Upper lobe of right lung (tissue), 1 donor: ENCODE measurements at regions not wholly inside any gene's neighbourhood (a gene's known extent, or its start where the extent isn't known, plus 50 kb on each side); places are given as distances from the start of the nearest gene placed in this dataset.
A peak's percentile ranks its signal among the peaks of the same experiment; 100 is the strongest.

Experiments used
- ATAC-seq: fragments of 200-7000 bp; cut with Tn5 transposase; one replicate; pipeline ENCODE4 v1.9.1; 2020; ENCODE audit warnings: mild to moderate bottlenecking, moderate library complexity
- DNase-seq: peaks from one replicate; pipeline ENCODE4 v3.0.0-alpha.2; 2020
- H3K27ac ChIP-seq: fragments of 200-600 bp; one replicate; pipeline ENCODE4 v1.8.0; 2022
- H3K27me3 ChIP-seq: fragments of 200-600 bp; one replicate; pipeline ENCODE4 v1.8.0; 2022; ENCODE audit warnings: mild to moderate bottlenecking
- H3K36me3 ChIP-seq: fragments of 200-600 bp; one replicate; pipeline ENCODE4 v1.8.0; 2022
- H3K4me1 ChIP-seq: fragments of 200-600 bp; one replicate; pipeline ENCODE4 v1.8.0; 2022
- H3K4me3 ChIP-seq: fragments of 200-600 bp; one replicate; pipeline ENCODE4 v1.8.0; 2022; ENCODE audit warnings: mild to moderate bottlenecking
- H3K9me3 ChIP-seq: fragments of 200-600 bp; one replicate; pipeline ENCODE4 v1.8.0; 2022
- intact Hi-C: fragments of 100-400 bp; cut with DNase I; formaldehyde crosslinking; loops from one replicate; pipeline ENCODE4 v1.11.0; 2022
- TF ChIP-seq, protein P1 (sequence below): fragments of 200-600 bp; IDR thresholded peaks from one replicate; pipeline ENCODE4 v1.8.0; 2022; ENCODE audit warnings: antibody characterized with exemption
- donor health status: DM: no; HTN: yes; CAD: no; lungs with severe emphysema.

DNA sequence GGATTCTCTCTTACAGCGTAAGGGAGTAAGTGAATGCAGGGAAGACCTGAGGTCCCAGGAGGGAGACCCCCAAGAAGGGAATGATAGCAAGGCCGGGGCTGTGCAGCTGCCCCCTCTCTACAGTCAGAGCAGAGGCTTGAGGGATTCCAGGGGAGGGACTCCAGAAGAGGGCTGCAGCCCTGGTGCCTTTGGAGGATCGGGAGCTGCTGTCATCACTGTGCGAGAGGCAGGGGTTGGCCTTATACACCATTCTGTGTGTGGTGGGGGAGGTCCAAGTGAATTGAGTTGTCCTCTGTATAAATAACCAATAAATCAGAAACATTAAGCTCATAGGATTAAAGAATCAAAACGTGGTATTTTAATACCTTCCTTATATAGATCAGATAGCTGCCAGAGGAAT lies 114.9 kb downstream of the GLI2 start:
- Histone ChIP-seq H3K4me3 (no peak overlapping the region), H3K9me3 (no peaks in the 10 kb centered on the region), H3K4me1 (no peaks in the 10 kb centered on the region), H3K27me3 (no peaks in the 10 kb centered on the region), H3K27ac (no peak overlapping the region), H3K36me3 (no peaks in the 10 kb centered on the region)
- peak; percentile 25 for DNase-seq
- intact Hi-C loops: no loop called here
- ATAC-seq: no peak
- TF ChIP-seq, protein P1, sequence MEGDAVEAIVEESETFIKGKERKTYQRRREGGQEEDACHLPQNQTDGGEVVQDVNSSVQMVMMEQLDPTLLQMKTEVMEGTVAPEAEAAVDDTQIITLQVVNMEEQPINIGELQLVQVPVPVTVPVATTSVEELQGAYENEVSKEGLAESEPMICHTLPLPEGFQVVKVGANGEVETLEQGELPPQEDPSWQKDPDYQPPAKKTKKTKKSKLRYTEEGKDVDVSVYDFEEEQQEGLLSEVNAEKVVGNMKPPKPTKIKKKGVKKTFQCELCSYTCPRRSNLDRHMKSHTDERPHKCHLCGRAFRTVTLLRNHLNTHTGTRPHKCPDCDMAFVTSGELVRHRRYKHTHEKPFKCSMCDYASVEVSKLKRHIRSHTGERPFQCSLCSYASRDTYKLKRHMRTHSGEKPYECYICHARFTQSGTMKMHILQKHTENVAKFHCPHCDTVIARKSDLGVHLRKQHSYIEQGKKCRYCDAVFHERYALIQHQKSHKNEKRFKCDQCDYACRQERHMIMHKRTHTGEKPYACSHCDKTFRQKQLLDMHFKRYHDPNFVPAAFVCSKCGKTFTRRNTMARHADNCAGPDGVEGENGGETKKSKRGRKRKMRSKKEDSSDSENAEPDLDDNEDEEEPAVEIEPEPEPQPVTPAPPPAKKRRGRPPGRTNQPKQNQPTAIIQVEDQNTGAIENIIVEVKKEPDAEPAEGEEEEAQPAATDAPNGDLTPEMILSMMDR: no peak

DNA sequence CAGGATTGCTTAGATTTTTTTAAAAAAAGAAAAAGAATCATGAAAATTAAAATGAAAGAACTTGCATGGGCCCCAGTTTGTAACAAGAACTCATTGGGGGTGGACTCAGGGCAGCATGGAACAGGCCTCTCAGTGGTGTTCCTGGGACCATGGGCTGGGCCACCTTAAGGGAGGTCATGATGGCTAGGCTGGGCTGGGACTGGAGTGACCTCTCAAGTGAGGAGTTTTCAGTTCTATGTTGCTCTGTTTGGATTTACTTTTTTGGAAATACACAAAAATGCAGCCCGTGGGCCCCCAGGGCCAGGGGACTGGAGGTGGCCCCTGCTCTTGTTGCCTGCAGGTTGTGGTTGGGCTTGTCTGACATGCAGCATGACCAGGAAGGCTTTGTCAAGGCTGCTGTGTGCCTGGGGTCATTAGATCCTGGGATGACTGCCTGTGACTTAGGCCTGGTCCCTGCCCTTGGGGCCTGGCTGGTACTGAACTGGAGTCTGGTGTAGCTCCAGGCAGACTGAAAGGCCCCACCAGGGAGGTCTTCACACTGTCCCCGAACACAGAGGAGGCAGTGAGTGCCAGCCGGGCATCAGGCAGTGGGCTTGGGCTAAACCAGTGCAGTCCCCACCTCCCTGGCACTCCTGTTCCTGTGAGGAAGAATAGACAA lies 115.6 kb downstream of the GLI2 start:
- DNase-seq: peak; percentile 30
- intact Hi-C loops: no loop called here

DNA sequence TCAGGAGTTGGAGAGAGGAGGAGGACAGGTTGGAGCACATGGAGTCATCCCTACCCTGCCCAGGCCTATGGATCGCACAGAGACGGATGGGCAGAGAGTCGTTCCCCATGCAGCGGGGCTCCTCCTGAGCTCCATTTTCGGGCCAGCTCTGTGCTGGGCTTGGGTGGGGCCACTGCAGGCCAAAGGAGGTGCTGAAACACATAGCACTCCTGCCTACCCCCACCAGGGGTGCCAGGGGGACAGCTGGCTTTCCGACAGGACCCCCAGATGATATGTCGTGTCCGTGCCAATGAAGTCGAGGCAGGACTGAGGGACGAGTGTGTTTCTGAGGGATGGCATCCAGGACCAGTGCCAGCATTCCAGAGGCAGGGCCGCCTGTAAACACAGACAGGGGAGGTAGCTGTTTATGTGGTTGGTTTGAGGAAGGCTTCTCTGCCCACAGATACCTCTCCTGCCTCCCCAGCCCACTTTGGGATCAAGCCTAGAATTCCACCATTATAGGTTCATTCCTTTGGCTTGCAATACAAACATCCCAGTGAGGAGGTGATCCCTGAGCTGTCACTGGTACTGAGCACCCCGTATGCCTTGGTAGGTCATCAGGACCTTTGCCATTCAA lies 116.6 kb downstream of the GLI2 start:
- peak; percentile 39 for DNase-seq
- Histone ChIP-seq H3K4me1 (no peaks in the 10 kb centered on the region), H3K27ac (no peak overlapping the region), H3K27me3 (no peaks in the 10 kb centered on the region), H3K36me3 (no peaks in the 10 kb centered on the region), H3K9me3 (no peaks in the 10 kb centered on the region), H3K4me3 (no peak overlapping the region)
- ATAC-seq: no peak
- intact Hi-C loops: no loop called here
- TF ChIP-seq, protein P1: no peak

More for the DNA sequence above, 115.6 kb downstream of the GLI2 start:
- no peaks in the 10 kb centered on the region for H3K4me1 ChIP-seq
- H3K36me3 ChIP-seq: no peaks in the 10 kb centered on the region
- no peaks in the 10 kb centered on the region for H3K27me3 ChIP-seq
- ATAC-seq: no peak
- TF ChIP-seq, protein P1: no peak
- H3K9me3 ChIP-seq: no peaks in the 10 kb centered on the region
- no peak overlapping the region for H3K27ac ChIP-seq
- no peak overlapping the region for H3K4me3 ChIP-seq

DNA sequence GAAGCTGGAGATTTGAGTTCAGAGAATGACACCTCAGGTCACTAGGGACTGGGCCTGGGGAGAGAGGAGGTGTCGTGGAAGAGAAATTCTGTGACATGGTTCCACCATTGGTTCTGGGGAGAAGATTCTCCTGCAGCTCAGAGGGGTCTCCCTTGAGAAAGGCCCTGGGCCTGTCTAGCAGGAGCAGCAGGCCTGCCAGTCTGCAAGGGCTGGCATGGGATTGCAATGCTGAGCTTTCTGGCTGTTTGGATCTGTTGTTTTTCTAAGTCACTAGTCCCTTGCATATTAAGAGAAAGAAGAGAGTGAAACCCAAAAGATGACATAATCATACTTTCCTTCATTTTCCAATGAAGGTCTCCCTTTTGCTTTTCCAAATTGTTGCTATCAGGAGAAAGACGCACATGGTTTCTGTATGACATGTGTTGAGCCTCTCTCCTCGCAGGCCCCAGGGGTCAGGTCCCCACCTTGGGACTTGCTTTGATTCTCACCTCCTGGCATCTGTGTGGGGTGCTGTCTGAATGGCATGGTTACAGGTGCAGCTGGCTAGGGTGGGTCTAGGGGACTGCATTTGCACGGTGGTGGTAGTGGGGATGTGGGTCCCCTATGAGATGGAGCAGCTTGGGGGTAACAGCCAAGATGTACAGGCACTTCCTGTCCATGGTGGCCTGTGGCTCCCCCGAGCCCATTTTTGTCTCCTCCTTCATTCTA lies 117.8 kb downstream of the GLI2 start:
- ATAC-seq: no peak
- H3K4me1 ChIP-seq: no peaks in the 10 kb centered on the region
- peak; percentile 21 for DNase-seq
- no peaks in the 10 kb centered on the region for H3K36me3 ChIP-seq
- H3K27ac ChIP-seq: no peak overlapping the region
- intact Hi-C loops: no loop called here
- no peak overlapping the region for H3K4me3 ChIP-seq
- H3K9me3 ChIP-seq: no peaks in the 10 kb centered on the region
- H3K27me3 ChIP-seq: no peaks in the 10 kb centered on the region
- TF ChIP-seq, protein P1: no peak

DNA sequence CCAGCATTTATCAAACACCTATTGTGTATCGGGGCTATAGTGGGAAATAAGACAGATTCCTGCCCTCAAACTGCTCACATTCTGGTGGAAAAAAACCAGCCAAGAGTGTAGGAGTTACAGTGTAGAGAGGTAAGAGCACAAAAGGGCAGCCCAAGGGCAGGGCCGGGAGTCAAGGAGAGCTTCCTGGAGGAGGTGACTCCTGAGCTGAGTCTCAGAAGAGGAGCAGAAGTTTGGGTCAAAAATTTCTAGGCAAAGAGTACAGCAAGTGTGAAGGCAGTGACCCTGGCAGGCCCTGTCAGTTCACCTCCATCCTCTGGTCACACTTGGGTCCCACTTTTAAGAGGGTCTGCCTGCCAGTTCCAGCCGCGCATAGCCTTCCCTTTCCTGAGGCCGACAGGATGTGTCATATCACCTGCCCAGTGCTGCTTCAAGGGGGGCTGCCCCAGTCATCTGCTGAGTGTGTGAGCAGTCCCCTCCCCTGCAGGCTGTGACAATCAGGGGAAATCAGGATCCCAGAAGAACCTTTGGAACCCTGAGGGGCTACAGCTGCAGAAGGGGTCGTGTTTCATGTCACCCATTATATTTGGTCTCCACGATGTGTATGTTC lies 118.4 kb downstream of the GLI2 start:
- intact Hi-C loops: no loop called here
- no peak overlapping the region for H3K27ac ChIP-seq
- ATAC-seq (no peak), DNase-seq (peak; percentile 58)
- H3K4me1 ChIP-seq: no peaks in the 10 kb centered on the region
- no peaks in the 10 kb centered on the region for H3K27me3 ChIP-seq
- H3K36me3 ChIP-seq: no peaks in the 10 kb centered on the region
- no peak overlapping the region for H3K4me3 ChIP-seq
- H3K9me3 ChIP-seq: no peaks in the 10 kb centered on the region
- TF ChIP-seq, protein P1: no peak
